ENCODE measurements at regions not wholly inside any gene's neighbourhood (a gene's known extent, or its start where the extent isn't known, plus 50 kb on each side); places are given as distances from the start of the nearest gene placed in this dataset.

GRCh38 chr20:36093804-36094145 lies 60.8 kb upstream of the EPB41L1 start:
- peaks cover 0 to 13% of the 10 kb centered on the region in 2 donors for H3K27me3 ChIP-seq
- 0% methylated on average over 1 to 2 of the region's 2 CpGs for WGBS, 2 donors

GRCh38 chr20:36094497-36094896 lies 60.0 kb upstream of the EPB41L1 start:
- peak in 1 of 2 donors; percentile 44 for DNase-seq (ENCODE audit: low spot score in 2 of 2)
- H3K4me1 ChIP-seq = peaks cover 0 to 59% (median 26%) of the 10 kb centered on the region in 4 donors
- no peaks in the 10 kb centered on the region for H3K36me3 ChIP-seq
- whole genome bisulfite sequencing, 2 donors = 27 to 28% methylated on average over 6 of the region's 6 CpGs
- peak overlapping the region in 2 of 4 donors; percentile 49 to 76 for H3K4me3 ChIP-seq
- H3K27me3 ChIP-seq = peaks cover 0 to 13% of the 10 kb centered on the region in 2 donors
- H3K9me3 ChIP-seq = no peaks in the 10 kb centered on the region
- TF ChIP-seq POLR2A (IDR thresholded peaks at IDR 0.05) (no peak), CTCF (IDR thresholded peaks at IDR 0.05) (no peak), EP300 (IDR thresholded peaks at IDR 0.05) (peak in 1 of 2 donors; percentile 21)
- peak overlapping the region in 2 of 4 donors; percentile 60 to 77 for H3K27ac ChIP-seq

More at GRCh38 chr20:36093804-36094145, 60.8 kb upstream of the EPB41L1 start:
- peak overlapping the region; percentile 49 to 76 (median 66) for H3K4me3 ChIP-seq
- TF ChIP-seq EP300 (IDR thresholded peaks at IDR 0.05) (no peak), CTCF (IDR thresholded peaks at IDR 0.05) (no peak), POLR2A (IDR thresholded peaks at IDR 0.05) (no peak)
- no peaks in the 10 kb centered on the region for H3K9me3 ChIP-seq
- H3K4me1 ChIP-seq = peaks cover 0 to 56% (median 26%) of the 10 kb centered on the region in 4 donors
- no peak for DNase-seq (ENCODE audit: low spot score in 2 of 2)
- no peaks in the 10 kb centered on the region for H3K36me3 ChIP-seq
- H3K27ac ChIP-seq = peak overlapping the region; percentile 42 to 77 (median 58)

GRCh38 chr20:36096435-36096834 lies 58.1 kb upstream of the EPB41L1 start:
- H3K27ac ChIP-seq = peak overlapping the region in 1 of 4 donors; percentile 23
- TF ChIP-seq POLR2A (IDR thresholded peaks at IDR 0.05) = no peak
- no peak for TF ChIP-seq CTCF (IDR thresholded peaks at IDR 0.05)
- TF ChIP-seq EP300 (IDR thresholded peaks at IDR 0.05) = no peak

GRCh38 chr20:36097337-36098151 lies 57.0 kb upstream of the EPB41L1 start:
- Histone ChIP-seq H3K36me3 (no peaks in the 10 kb centered on the region), H3K4me1 (peaks cover 0 to 56% (median 22%) of the 10 kb centered on the region in 4 donors), H3K9me3 (no peaks in the 10 kb centered on the region), H3K4me3 (no peak overlapping the region), H3K27me3 (peaks cover 0 to 10% of the 10 kb centered on the region in 2 donors), H3K27ac (peak overlapping the region in 2 of 4 donors; percentile 23 to 58)
- whole genome bisulfite sequencing, 2 donors = 51 to 57% methylated on average over 4 of the region's 4 CpGs
- TF ChIP-seq POLR2A (IDR thresholded peaks at IDR 0.05) (no peak), CTCF (IDR thresholded peaks at IDR 0.05) (no peak), EP300 (IDR thresholded peaks at IDR 0.05) (no peak)
- DNase-seq (ENCODE audit: low spot score in 2 of 2) = no peak

More at GRCh38 chr20:36096435-36096834, 58.1 kb upstream of the EPB41L1 start:
- Histone ChIP-seq H3K4me1 (peaks cover 0 to 59% (median 26%) of the 10 kb centered on the region in 4 donors), H3K4me3 (no peak overlapping the region), H3K9me3 (no peaks in the 10 kb centered on the region), H3K36me3 (no peaks in the 10 kb centered on the region), H3K27me3 (peaks cover 0 to 12% of the 10 kb centered on the region in 2 donors)
- DNase-seq (ENCODE audit: low spot score in 2 of 2) = no peak

- peak in 1 of 2 donors; percentile 55 for DNase-seq (ENCODE audit: low spot score in 2 of 2)
- Histone ChIP-seq H3K9me3 (no peaks in the 10 kb centered on the region), H3K27ac (peak overlapping the region in 2 of 4 donors; percentile 23 to 58), H3K4me1 (peaks cover 0 to 58% (median 20%) of the 10 kb centered on the region in 4 donors), H3K4me3 (no peak overlapping the region), H3K36me3 (no peaks in the 10 kb centered on the region), H3K27me3 (peaks cover 0 to 4% of the 10 kb centered on the region in 2 donors)
- WGBS, 2 donors = 6 to 8% methylated on average over 2 of the region's 2 CpGs
- TF ChIP-seq POLR2A (IDR thresholded peaks at IDR 0.05) (no peak), CTCF (IDR thresholded peaks at IDR 0.05) (no peak), EP300 (IDR thresholded peaks at IDR 0.05) (peak; percentile 47 to 68)
Measured at GRCh38 chr20:36098364-36098763, 56.2 kb upstream of the EPB41L1 start.
